Adipocyte (in vitro differentiated cells): ENCODE measurements at regions not wholly inside any gene's neighbourhood (a gene's known extent, or its start where the extent isn't known, plus 50 kb on each side); places are given as distances from the start of the nearest gene placed in this dataset.

Experiments
- DNase-seq: peaks from one replicate; pipeline ENCODE4 v3.0.0-alpha.2; 2015; ENCODE audit warnings: low read depth
- H3K27me3 ChIP-seq: replicated peaks from 2 replicates; pipeline ENCODE4 v1.7.0; 2013; ENCODE audit warnings: mild to moderate bottlenecking, low read length, moderate library complexity; ENCODE audit not compliant: control insufficient read depth, insufficient read depth
- H3K36me3 ChIP-seq: 2 replicates; pipeline ENCODE4 v1.7.0; 2013; ENCODE audit warnings: low read length, mild to moderate bottlenecking, moderate library complexity; ENCODE audit not compliant: control insufficient read depth, insufficient read depth, severe bottlenecking
- H3K4me1 ChIP-seq: 2 replicates; pipeline ENCODE4 v1.7.0; 2013; ENCODE audit warnings: mild to moderate bottlenecking, low read length, moderate library complexity; ENCODE audit not compliant: control insufficient read depth, insufficient read depth
- H3K4me3 ChIP-seq: 2 replicates; pipeline ENCODE4 v1.7.0; 2013; ENCODE audit warnings: mild to moderate bottlenecking, low read length, moderate library complexity
- H3K9ac ChIP-seq: 2 replicates; pipeline ENCODE4 v1.7.0; 2013; ENCODE audit warnings: mild to moderate bottlenecking, low read length, moderate library complexity
- H3K9me3 ChIP-seq: 2 replicates; pipeline ENCODE4 v1.7.0; 2013; ENCODE audit warnings: mild to moderate bottlenecking, low read length, moderate library complexity; ENCODE audit not compliant: control insufficient read depth

DNA sequence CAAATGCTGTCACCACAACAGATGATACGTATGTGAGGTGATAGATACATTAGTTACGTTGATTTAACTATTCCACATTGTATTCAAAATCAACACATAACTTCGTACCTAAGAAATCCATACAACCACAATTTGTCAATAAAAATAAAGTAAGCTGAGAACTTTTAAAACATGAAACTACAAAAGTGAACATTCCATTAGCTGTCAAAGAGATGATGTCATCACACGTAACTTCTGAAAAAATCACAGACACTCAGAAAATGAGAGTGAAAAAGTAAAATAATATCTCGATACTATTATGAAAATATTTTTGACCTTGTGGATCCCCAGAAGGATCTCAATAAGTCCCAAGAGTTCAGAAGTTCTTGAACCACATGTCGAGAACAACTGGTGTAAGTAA, 161.6 kb upstream of the GALNT13 start:
- Histone ChIP-seq H3K4me1 (no peaks in the 10 kb centered on the region), H3K36me3 (no peaks in the 10 kb centered on the region), H3K4me3 (no peak overlapping the region), H3K9me3 (no peaks in the 10 kb centered on the region), H3K27me3 (no peaks in the 10 kb centered on the region), H3K9ac (no peak overlapping the region)
- no peak for DNase-seq

DNA sequence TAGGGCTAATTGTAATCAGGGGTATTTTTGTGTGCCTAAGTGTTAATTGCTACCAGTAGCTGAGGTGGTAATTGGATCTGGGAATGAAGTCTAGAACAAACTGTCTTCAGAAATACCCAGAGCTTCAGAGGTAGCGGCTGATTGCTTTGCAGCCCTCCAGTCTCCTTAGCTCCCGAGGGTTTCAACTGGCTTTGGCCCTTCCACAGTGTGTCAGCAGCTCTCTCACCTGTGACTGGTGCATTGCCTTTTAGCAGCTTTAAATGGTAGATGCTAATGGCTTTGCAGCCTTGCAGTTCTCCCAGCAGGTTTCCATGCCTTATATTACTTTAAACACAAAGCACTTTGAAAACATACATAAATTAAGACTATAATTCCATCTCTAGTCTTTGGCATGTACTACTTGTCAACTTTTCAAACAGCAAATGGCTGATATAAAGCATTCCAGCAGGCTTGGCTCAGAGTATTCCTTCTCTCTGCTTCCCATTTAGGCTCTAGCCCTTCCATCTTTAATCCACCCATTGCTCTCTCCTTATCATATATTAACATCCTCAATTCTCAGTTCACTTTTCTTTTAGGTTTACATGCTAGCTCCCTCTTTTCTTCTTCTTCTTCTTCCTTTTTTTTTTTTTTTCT, 156.4 kb upstream of the GALNT13 start:
- Histone ChIP-seq H3K36me3 (no peaks in the 10 kb centered on the region), H3K4me3 (no peak overlapping the region), H3K4me1 (no peaks in the 10 kb centered on the region), H3K9me3 (no peaks in the 10 kb centered on the region), H3K9ac (no peak overlapping the region), H3K27me3 (no peaks in the 10 kb centered on the region)
- DNase-seq, result no peak

DNA sequence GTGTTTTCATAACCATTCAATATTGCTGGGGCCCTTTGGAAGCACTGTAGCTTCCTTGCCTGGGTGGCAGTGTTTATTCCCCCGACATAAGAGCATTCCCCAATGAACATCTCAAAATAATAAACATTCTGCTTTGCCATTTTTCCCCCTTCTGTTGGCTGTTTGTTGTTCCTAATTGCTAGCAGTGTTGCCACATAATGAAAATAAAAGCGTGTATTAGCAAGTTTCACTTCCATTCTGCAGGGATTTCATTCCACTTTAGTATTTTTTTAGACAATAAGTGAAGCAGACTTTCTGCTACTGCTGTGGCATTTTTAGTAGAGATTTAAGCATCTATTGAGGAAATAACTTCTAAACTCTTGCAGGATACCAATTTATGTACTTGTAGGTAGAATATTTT, 154.7 kb upstream of the GALNT13 start:
- H3K4me3 ChIP-seq, result no peak overlapping the region
- no peaks in the 10 kb centered on the region for H3K36me3 ChIP-seq
- DNase-seq, result no peak
- H3K4me1 ChIP-seq, result no peaks in the 10 kb centered on the region
- no peaks in the 10 kb centered on the region for H3K27me3 ChIP-seq
- no peaks in the 10 kb centered on the region for H3K9me3 ChIP-seq
- H3K9ac ChIP-seq, result no peak overlapping the region

DNA sequence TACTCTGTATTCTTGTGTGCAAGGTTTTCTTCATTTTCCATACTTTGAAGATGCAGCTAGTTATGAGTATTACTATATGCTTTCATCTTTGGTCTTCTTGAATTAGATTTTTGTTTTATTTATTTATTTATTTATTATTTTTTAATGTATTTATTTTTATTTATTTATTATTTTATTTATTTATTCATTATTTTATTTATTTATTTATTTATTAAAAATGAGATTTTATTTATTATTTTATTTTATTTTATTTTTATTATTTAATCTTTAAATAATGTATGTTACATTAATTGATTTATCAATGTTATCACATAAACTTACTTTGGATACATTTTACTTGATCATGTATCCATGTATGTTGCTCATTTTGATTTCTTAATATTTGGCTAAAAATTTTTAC, 132.3 kb upstream of the GALNT13 start:
- no peak for DNase-seq
- Histone ChIP-seq H3K4me1 (no peaks in the 10 kb centered on the region), H3K4me3 (no peak overlapping the region), H3K9me3 (no peaks in the 10 kb centered on the region), H3K36me3 (no peaks in the 10 kb centered on the region), H3K9ac (no peak overlapping the region), H3K27me3 (no peaks in the 10 kb centered on the region)

DNA sequence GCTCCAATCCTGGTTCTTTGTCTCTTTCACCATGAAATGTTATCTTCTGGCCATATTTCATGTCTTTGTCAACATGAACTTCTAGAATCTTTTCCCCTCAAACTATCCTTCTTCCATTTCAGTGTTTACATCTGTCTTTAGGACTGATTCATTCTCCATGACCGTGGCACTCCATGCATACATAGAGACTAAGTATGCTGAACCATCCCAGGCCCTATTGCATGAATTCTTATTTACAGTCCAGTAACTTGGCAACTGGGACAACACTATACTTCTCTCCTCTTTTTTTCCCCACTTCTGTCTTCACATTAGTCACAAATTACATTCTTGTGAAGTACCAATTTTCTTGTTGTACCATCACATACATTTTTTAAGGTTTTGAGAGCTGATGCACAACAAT, 109.8 kb upstream of the GALNT13 start:
- Histone ChIP-seq H3K36me3 (no peaks in the 10 kb centered on the region), H3K9me3 (peaks cover 26% of the 10 kb centered on the region), H3K4me1 (no peaks in the 10 kb centered on the region), H3K9ac (no peak overlapping the region), H3K4me3 (no peak overlapping the region), H3K27me3 (no peaks in the 10 kb centered on the region)
- no peak for DNase-seq

DNA sequence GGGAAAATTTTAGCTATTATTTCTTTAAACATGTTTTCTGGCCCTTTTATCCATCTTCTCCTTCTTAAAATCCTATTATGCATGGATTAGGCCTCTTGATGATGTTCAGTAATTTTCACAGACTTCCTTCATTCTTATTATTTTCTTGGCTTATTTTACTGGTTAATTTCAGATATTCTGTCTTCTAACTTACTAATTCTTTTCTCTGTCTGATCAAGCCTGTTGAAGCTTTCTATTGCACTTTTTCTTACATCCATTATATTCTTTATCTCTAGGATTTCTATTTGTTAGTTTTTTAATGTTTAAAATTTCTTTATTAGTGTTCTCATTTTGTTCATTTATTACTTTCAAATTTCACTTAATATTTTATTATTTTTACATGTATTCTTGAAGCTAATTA, 105.3 kb upstream of the GALNT13 start:
- H3K36me3 ChIP-seq, result no peaks in the 10 kb centered on the region
- H3K27me3 ChIP-seq, result no peaks in the 10 kb centered on the region
- no peak for DNase-seq
- H3K4me3 ChIP-seq, result no peak overlapping the region
- no peaks in the 10 kb centered on the region for H3K4me1 ChIP-seq
- H3K9ac ChIP-seq, result no peak overlapping the region
- H3K9me3 ChIP-seq, result peaks cover 32% of the 10 kb centered on the region

DNA sequence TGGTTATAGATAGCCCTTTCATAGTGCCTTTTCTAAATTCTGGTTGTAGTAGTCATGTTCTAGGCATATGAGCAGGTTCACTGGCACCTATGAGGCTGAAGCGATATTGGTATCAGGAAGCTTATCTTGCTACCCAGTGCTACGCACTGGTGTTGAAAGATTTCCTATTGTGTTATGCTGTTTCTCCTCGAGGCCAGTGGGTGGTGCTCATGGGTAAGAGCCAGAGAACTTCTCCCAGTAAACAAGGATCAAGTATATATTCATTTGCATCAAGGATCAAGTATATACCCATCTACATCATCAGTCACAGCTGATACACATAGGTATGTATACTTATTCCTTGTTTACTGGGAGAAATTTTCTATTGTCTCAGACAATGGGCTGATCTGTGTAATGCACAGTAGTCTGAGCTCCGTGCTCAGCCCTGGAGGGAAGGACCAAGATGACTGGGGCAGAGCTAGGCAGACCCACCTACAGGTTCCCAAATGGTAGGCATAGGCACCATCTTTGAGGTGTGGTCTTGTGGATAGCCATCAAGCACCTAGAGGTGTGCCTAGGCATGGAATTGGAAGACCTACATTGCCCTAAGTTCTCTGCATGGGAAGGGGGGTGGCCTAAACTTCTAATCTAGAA, 101.2 kb upstream of the GALNT13 start:
- Histone ChIP-seq H3K27me3 (no peaks in the 10 kb centered on the region), H3K4me1 (no peaks in the 10 kb centered on the region), H3K4me3 (no peak overlapping the region), H3K9me3 (peaks cover 23% of the 10 kb centered on the region), H3K36me3 (no peaks in the 10 kb centered on the region), H3K9ac (no peak overlapping the region)
- no peak for DNase-seq

DNA sequence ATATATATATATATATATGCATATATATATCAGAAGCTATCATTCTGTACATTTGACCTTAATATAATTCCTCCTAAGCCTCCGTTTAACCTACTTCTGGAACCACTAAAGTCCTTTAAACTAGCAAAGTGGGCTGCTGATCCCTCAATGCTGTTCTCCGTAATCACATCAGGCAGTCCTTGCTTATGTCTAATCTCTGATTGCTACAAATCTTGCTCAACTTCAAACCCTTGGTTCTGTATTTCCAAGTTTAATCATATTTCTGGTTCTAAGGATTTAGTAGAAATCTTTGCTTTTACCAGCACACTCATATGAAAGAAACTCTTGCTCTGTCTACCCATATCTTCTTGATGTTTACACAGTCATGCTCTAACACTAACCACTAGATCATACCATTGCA, 91.5 kb upstream of the GALNT13 start:
- Histone ChIP-seq H3K9ac (no peak overlapping the region), H3K9me3 (no peaks in the 10 kb centered on the region), H3K4me1 (no peaks in the 10 kb centered on the region), H3K4me3 (no peak overlapping the region), H3K27me3 (no peaks in the 10 kb centered on the region), H3K36me3 (no peaks in the 10 kb centered on the region)
- no peak for DNase-seq

DNA sequence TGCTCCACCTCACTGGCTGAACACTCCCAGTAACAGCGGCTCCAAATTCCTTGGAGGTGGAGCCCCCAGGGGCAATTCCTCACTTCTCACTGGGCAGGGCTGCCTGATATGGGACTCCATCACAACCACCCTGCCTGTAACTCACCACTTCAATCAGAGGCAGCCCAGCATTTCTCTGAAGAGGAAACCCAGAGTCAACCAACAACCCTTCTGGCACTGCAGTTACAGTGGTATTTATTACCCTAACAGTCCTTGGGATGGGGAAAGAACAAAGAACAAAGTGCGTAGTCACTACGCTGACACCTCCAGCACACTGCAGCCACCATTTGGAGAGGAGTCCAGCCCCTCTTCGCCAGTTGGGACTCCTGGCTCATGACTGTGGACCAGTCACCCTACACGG, 85.7 kb upstream of the GALNT13 start:
- Histone ChIP-seq H3K9me3 (peaks cover under 1% of the 10 kb centered on the region), H3K9ac (no peak overlapping the region), H3K36me3 (no peaks in the 10 kb centered on the region), H3K4me3 (no peak overlapping the region), H3K27me3 (no peaks in the 10 kb centered on the region), H3K4me1 (no peaks in the 10 kb centered on the region)
- DNase-seq, result no peak

DNA sequence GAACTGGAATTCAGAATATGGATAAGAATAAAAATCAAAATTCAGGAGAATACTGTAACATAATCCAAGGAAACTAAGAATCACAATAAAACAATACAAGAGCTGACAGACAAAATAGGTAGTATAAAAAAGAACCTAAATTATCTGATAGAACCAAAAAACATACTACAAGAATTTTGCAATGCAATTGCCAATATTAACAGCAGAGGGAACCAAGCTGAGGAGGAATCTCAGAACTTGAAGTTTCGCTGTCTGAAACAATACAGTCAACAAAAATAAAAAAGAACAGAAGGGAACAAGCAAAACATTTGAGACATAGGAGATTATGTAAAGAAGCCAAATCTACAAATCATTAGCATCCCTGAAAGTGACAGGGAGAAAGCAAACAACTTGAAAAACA, 84.1 kb upstream of the GALNT13 start:
- Histone ChIP-seq H3K4me3 (no peak overlapping the region), H3K36me3 (no peaks in the 10 kb centered on the region), H3K9ac (no peak overlapping the region), H3K4me1 (no peaks in the 10 kb centered on the region), H3K9me3 (peaks cover 8% of the 10 kb centered on the region), H3K27me3 (no peaks in the 10 kb centered on the region)
- DNase-seq, result no peak

DNA sequence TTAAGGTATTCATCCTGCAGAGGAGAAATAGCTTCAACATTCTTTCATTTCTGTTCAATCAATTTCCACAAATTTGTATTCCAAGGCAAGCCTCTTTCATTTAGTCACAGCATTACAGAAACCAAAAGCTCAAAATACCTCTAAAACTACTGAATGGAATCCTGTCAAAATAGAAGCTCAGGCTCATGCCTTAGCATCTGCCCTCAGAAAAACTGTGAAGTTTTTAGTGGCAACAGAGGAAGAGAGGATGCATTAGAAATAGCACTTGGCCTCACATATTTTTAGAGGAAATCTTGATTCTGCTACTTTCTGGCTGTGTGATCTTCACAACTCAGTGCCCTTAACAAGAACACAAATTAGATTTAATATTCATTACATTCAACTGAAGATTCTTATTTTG, 69.1 kb upstream of the GALNT13 start:
- Histone ChIP-seq H3K27me3 (no peaks in the 10 kb centered on the region), H3K9me3 (no peaks in the 10 kb centered on the region), H3K9ac (no peak overlapping the region), H3K36me3 (no peaks in the 10 kb centered on the region), H3K4me1 (no peaks in the 10 kb centered on the region), H3K4me3 (no peak overlapping the region)
- DNase-seq, result no peak

DNA sequence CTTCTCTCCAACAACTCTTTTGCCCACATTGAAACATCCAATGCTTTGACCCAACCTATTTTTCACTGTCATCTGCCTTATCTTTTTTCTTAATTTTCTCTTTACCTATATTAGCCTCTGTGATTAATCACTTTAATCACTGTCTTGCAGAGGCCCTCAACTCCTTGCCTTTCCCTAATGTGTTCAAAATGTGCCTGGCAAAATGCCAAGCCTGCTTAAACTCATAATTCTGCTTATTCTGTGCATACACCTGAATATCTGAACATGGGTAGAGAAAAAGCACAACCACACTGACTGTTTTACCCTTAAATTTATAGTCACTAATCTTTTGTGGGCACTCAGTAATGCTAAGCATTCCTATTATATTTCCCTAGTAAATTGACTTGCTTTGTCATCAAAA, 63.0 kb upstream of the GALNT13 start:
- Histone ChIP-seq H3K9ac (no peak overlapping the region), H3K4me3 (no peak overlapping the region), H3K36me3 (no peaks in the 10 kb centered on the region), H3K27me3 (no peaks in the 10 kb centered on the region), H3K9me3 (no peaks in the 10 kb centered on the region), H3K4me1 (no peaks in the 10 kb centered on the region)
- no peak for DNase-seq
